MCF 10A (cell line): ENCODE measurements at regions not wholly inside any gene's neighbourhood (a gene's known extent, or its start where the extent isn't known, plus 50 kb on each side); places are given as distances from the start of the nearest gene placed in this dataset.

Experiments
- BruUV-seq: library from RNA; stranded (reverse); fragments of 400-500 nt; replicated peaks from 2 replicates; lab custom pipeline; 2021; lab: Mats Ljungman, UMichigan
- CTCF ChIA-PET: fragments of 300-600 bp; sonication (Branson Sonifier 250); formaldehyde crosslinking; extraction: SDS; loops from one replicate; lab custom pipeline; 2021; ENCODE audit warnings: antibody characterized with exemption, inconsistent platforms; lab: Yijun Ruan, JAX
- POLR2A ChIA-PET: fragments of 300-600, 350-650 bp; sonication (Branson Sonifier 250); formaldehyde crosslinking; extraction: SDS; loops from one replicate; lab custom pipeline; 2020; ENCODE audit warnings: antibody characterized with exemption, inconsistent platforms; lab: Yijun Ruan, JAX
- DNase-seq: peaks from one replicate; pipeline ENCODE4 v3.0.0-alpha.2; 2018; ENCODE audit not compliant: unreplicated experiment
- H3K27ac Mint-ChIP-seq: one replicate; pipeline ENCODE4 v1.8.0; 2022; ENCODE audit warnings: mild to moderate bottlenecking, low read depth, mixed read lengths; ENCODE audit not compliant: unreplicated experiment
- H3K27me3 Mint-ChIP-seq: one replicate; pipeline ENCODE4 v1.8.0; 2022; ENCODE audit warnings: mixed read lengths; ENCODE audit not compliant: insufficient read depth, unreplicated experiment
- H3K36me3 Mint-ChIP-seq: one replicate; pipeline ENCODE4 v1.8.0; 2022; ENCODE audit warnings: mild to moderate bottlenecking, moderate library complexity, mixed read lengths; ENCODE audit not compliant: insufficient read depth, unreplicated experiment
- H3K4me1 Mint-ChIP-seq: one replicate; pipeline ENCODE4 v1.8.0; 2022; ENCODE audit warnings: mixed read lengths; ENCODE audit not compliant: insufficient read depth, unreplicated experiment
- H3K4me3 Mint-ChIP-seq: one replicate; pipeline ENCODE4 v1.8.0; 2022; ENCODE audit warnings: mild to moderate bottlenecking, moderate library complexity, mixed read lengths; ENCODE audit not compliant: unreplicated experiment
- H3K9me3 Mint-ChIP-seq: one replicate; pipeline ENCODE4 v1.8.0; 2022; ENCODE audit warnings: mixed read lengths; ENCODE audit not compliant: unreplicated experiment
- intact Hi-C: fragments of 100-400 bp; cut with micrococcal nuclease; formaldehyde crosslinking; loops from 2 replicates; pipeline ENCODE4 v1.14.1; 2022
- TF ChIP-seq, protein P1 (sequence below): fragments of 200-600 bp; IDR thresholded peaks from one replicate; pipeline ENCODE4 v1.8.0; 2022; ENCODE audit warnings: antibody characterized with exemption, mild to moderate bottlenecking; ENCODE audit not compliant: unreplicated experiment

DNA sequence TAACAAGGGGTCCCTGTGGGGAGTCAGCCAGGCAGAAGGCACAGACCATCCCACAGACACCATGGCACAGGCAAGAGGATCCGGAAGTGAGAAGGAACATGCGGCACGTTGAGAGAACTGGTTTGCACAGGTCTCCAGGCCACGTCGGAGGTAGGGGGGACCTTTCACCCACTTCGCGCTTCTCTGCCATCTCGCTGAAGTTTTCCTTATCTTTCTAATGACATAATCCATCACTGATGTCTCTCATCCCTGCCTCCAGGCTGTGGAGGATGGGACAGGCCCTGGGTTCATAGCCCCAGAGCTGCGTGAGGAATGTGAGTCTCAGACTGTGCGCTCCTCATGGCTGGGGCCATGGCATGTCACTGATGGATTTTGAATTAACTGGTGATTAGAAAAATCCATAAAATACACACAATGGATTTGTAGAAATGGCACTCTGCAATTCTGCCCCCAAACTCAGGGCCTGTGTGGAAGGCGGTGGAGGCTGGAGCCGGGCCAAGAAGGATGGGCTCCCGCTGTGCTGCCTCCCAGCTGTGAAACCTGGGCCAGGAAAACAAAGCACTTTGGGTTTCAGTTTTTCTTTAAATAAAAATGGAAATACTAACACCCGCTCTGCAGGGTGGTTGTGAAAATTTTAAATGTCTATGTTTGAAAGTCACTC is 113.3 kb upstream of the ALKAL2 start:
- CTCF ChIA-PET, result no interaction called here
- H3K27ac Mint-ChIP-seq, result no peak overlapping the region
- intact Hi-C loops, result no loop called here
- H3K27me3 Mint-ChIP-seq, result no peaks in the 10 kb centered on the region
- no peaks in the 10 kb centered on the region for H3K4me1 Mint-ChIP-seq
- POLR2A ChIA-PET, result no interaction called here
- H3K4me3 Mint-ChIP-seq, result no peak overlapping the region
- TF ChIP-seq, protein P1, sequence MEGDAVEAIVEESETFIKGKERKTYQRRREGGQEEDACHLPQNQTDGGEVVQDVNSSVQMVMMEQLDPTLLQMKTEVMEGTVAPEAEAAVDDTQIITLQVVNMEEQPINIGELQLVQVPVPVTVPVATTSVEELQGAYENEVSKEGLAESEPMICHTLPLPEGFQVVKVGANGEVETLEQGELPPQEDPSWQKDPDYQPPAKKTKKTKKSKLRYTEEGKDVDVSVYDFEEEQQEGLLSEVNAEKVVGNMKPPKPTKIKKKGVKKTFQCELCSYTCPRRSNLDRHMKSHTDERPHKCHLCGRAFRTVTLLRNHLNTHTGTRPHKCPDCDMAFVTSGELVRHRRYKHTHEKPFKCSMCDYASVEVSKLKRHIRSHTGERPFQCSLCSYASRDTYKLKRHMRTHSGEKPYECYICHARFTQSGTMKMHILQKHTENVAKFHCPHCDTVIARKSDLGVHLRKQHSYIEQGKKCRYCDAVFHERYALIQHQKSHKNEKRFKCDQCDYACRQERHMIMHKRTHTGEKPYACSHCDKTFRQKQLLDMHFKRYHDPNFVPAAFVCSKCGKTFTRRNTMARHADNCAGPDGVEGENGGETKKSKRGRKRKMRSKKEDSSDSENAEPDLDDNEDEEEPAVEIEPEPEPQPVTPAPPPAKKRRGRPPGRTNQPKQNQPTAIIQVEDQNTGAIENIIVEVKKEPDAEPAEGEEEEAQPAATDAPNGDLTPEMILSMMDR, result no peak
- H3K9me3 Mint-ChIP-seq, result peaks cover 8% of the 10 kb centered on the region
- H3K36me3 Mint-ChIP-seq, result no peaks in the 10 kb centered on the region
- no TSS peak for BruUV-seq
- DNase-seq, result no peak

DNA sequence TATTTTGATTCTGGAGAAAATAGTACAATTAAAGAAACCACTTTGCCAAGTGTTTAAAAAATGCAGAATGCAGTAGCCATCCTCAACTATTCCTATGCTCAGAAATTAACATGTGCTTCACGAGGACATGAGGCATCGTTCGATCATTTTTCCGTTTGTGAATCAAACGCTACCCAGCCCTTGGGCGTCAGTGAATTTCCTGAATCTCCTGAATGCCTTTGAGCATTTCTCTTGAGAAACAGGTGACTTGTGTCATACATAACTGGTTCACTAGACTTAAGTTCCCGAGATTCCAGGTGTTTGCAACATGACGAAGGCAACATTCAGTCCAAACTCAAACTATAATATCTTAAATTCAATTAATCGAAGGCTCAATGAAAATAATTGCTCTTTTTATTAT is 110.0 kb upstream of the ALKAL2 start:
- H3K27me3 Mint-ChIP-seq, result no peaks in the 10 kb centered on the region
- H3K9me3 Mint-ChIP-seq, result no peaks in the 10 kb centered on the region
- no peak overlapping the region for H3K4me3 Mint-ChIP-seq
- intact Hi-C loops, result no loop called here
- POLR2A ChIA-PET, result no interaction called here
- H3K4me1 Mint-ChIP-seq, result peaks cover 18% of the 10 kb centered on the region
- no peak overlapping the region for H3K27ac Mint-ChIP-seq
- BruUV-seq, result no TSS peak
- DNase-seq, result no peak
- CTCF ChIA-PET, result no interaction called here
- TF ChIP-seq, protein P1, result no peak
- no peaks in the 10 kb centered on the region for H3K36me3 Mint-ChIP-seq

DNA sequence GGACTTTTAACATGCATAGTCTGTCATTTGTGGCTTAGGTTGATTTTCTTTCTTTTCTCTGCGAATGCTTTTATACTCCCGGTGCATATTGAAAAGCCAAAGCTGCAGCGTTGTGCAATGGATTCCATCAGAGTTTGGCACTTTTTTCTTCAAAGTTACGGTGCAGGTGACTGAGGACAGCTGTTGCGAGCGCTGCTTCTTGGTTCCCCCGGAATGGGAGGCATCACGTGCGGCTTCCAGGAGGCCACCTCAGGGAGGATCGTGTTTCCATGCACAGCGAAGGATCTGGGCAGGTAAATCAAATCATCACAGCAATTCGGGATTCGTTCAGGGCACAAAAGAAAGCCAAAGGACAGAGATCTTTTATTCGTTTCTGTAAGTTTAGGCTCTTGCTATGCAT is 109.6 kb upstream of the ALKAL2 start:
- ChIA-PET CTCF (no interaction called here), POLR2A (no interaction called here)
- intact Hi-C loops, result no loop called here
- peaks cover 19% of the 10 kb centered on the region for H3K4me1 Mint-ChIP-seq
- DNase-seq, result no peak
- TF ChIP-seq, protein P1, result no peak
- no peak overlapping the region for H3K4me3 Mint-ChIP-seq
- H3K27ac Mint-ChIP-seq, result no peak overlapping the region
- no peaks in the 10 kb centered on the region for H3K36me3 Mint-ChIP-seq
- H3K9me3 Mint-ChIP-seq, result no peaks in the 10 kb centered on the region
- BruUV-seq, result no TSS peak
- no peaks in the 10 kb centered on the region for H3K27me3 Mint-ChIP-seq

DNA sequence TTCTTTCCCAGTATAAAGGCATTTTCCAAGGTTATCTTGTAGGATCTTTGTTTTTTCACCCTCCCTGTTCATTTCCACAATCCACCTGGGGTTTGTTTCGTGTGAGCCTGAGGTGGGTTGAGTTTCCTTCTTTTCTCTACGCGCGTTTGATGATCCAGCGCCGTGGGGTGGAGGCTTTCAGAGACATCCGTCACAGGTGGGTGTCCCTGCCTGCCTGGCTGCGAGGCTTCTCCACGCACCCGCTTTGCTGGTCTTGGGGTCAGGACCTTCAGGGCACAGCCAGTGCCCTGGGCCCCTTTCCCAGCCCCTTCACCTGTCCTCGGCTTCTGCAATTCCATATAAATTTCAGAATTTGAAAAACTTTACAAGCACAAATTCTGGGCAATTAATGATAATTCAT is 109.0 kb upstream of the ALKAL2 start:
- TF ChIP-seq, protein P1, result no peak
- intact Hi-C loops, result no loop called here
- Mint-ChIP-seq H3K4me1 (peaks cover 19% of the 10 kb centered on the region), H3K9me3 (no peaks in the 10 kb centered on the region), H3K36me3 (no peaks in the 10 kb centered on the region), H3K4me3 (no peak overlapping the region), H3K27ac (no peak overlapping the region), H3K27me3 (no peaks in the 10 kb centered on the region)
- CTCF ChIA-PET, result no interaction called here
- no peak for DNase-seq
- BruUV-seq, result no TSS peak
- POLR2A ChIA-PET, result no interaction called here
